ENCODE measurements at regions not wholly inside any gene's neighbourhood (a gene's known extent, or its start where the extent isn't known, plus 50 kb on each side); places are given as distances from the start of the nearest gene placed in this dataset.

- FAIRE-seq = peak; percentile 88
- TF ChIP-seq CTCF (IDR thresholded peaks at IDR 0.05 in 2 of 3, conservative IDR thresholded peaks at IDR 0.05 in 1 of 3; ENCODE audit: control insufficient read depth in 2 of 3, extremely low read depth in 1 of 3, insufficient read depth in 1 of 3, low read depth in 3 of 3, low read length in 3 of 3) (peak; percentile 75 to 81 (median 77)), MYC (IDR thresholded peaks at IDR 0.05; ENCODE audit: insufficient read depth, insufficient read length, insufficient replicate concordance, low read length, severe bottlenecking) (no peak), SMC3 (IDR thresholded peaks at IDR 0.05; ENCODE audit: borderline replicate concordance, low read length) (peak; percentile 84), RAD21 (IDR thresholded peaks at IDR 0.05; ENCODE audit: insufficient read depth, low read depth, low read length) (peak; percentile 77)
- H3K4me2 ChIP-seq (ENCODE audit: control insufficient read depth, insufficient read depth) = no peak overlapping the region
- H3K79me2 ChIP-seq (ENCODE audit: control insufficient read depth, insufficient read depth, low read length) = no peaks in the 10 kb centered on the region
- H3K4me3 ChIP-seq = no peak overlapping the region
- H3K27ac ChIP-seq (ENCODE audit: control insufficient read depth, insufficient read depth) = no peak overlapping the region
- H3K36me3 ChIP-seq (ENCODE audit: control insufficient read depth in 2 of 2, insufficient read depth in 2 of 2, low read length in 1 of 2) = no peaks in the 10 kb centered on the region
- H3K27me3 ChIP-seq (replicated peaks in 1 of 2; ENCODE audit: control insufficient read depth in 2 of 2, insufficient read depth in 2 of 2, low read length in 1 of 2) = no peaks in the 10 kb centered on the region
- H4K20me1 ChIP-seq (ENCODE audit: control insufficient read depth, insufficient read depth) = no peaks in the 10 kb centered on the region
- H3K4me1 ChIP-seq (ENCODE audit: control insufficient read depth, insufficient read depth, low read length) = no peaks in the 10 kb centered on the region
- DNase-seq (ENCODE audit: low read depth, low spot score) = peak; percentile 19
- peak overlapping the region; percentile 49 for H2AFZ ChIP-seq (ENCODE audit: control insufficient read depth, low read depth, low read length)
- in situ Hi-C loops (cut with MboI) (loop anchor here (5.0 kb wide), 1 partner anchor 379 kb away; no protein-coding TSS in a partner anchor), intact Hi-C loops (cut with micrococcal nuclease; ENCODE audit: unreplicated experiment) (loop anchor here (1.0 to 5.0 kb wide), 2 partner anchors 109 to 381 kb away; no protein-coding TSS in a partner anchor)
- no TSS peak for BruUV-seq (replicated peaks)
- WGBS (ENCODE audit: insufficient coverage, insufficient replicate concordance, low lambda C conversion rate, missing lambda C conversion rate) = 7% methylated on average over 7 of the region's 7 CpGs
- RAD21 ChIA-PET (ENCODE audit: unreplicated experiment) = interaction anchor here (1.8 kb wide), 1 partner anchor 380 kb away, joined by 14 read pairs; no protein-coding TSS in a partner anchor
- CTCF ChIA-PET = interaction anchor here (0.6 to 2.4 kb wide), 14 partner anchors 9 to 428 kb away, joined by 3 to 30 read pairs (median 4); no protein-coding TSS in a partner anchor
- H3K9me3 ChIP-seq (replicated peaks; ENCODE audit: control insufficient read depth, insufficient read depth, low read length) = no peaks in the 10 kb centered on the region
- POLR2A ChIA-PET = no interaction called here
- SMC1A ChIA-PET (ENCODE audit: uncharacterized antibody, unreplicated experiment) = interaction anchor here (0.6 to 1.1 kb wide), 4 partner anchors 9 to 938 kb away, joined by 3 to 7 read pairs (median 4); no protein-coding TSS in a partner anchor
- H3K9ac ChIP-seq (ENCODE audit: control insufficient read depth, insufficient read depth, low read length) = no peak overlapping the region
- peak; percentile 88 for ATAC-seq
Measured at GRCh38 chr4:64158648-64159326, 250.5 kb downstream of the TECRL start.

All from GM12878 (cell line).